H54 (cell line): ENCODE measurements at regions not wholly inside any gene's neighbourhood (a gene's known extent, or its start where the extent isn't known, plus 50 kb on each side); places are given as distances from the start of the nearest gene placed in this dataset.

Experiments
- DNase-seq: peaks from one replicate; pipeline ENCODE4 v3.0.0; 2011; ENCODE audit warnings: low spot score, mixed read lengths; ENCODE audit not compliant: insufficient read length
- FAIRE-seq: peaks from 3 replicates; lab custom pipeline; 2011; peaks lifted over from hg19 to GRCh38; lab: Jason Lieb, UNC
- POLR2A ChIP-seq: IDR thresholded peaks from 2 replicates; pipeline ENCODE4 v1.6.1; 2011; ENCODE audit warnings: low read depth, mild to moderate bottlenecking, low read length

- DNase-seq (peak; percentile 4), FAIRE-seq (no peak)
- TF ChIP-seq POLR2A = no peak
These were observed 927.0 kb upstream of the CRIM1 start for GRCh38 chr2:35428548-35428947.

GRCh38 chr2:35421485-35421884, 934.1 kb upstream of the CRIM1 start:
- TF ChIP-seq POLR2A = no peak
- FAIRE-seq (no peak), DNase-seq (no peak)

- TF ChIP-seq POLR2A = no peak
- FAIRE-seq (no peak), DNase-seq (no peak)
These were observed 938.3 kb upstream of the CRIM1 start for GRCh38 chr2:35417293-35417692.

DNA sequence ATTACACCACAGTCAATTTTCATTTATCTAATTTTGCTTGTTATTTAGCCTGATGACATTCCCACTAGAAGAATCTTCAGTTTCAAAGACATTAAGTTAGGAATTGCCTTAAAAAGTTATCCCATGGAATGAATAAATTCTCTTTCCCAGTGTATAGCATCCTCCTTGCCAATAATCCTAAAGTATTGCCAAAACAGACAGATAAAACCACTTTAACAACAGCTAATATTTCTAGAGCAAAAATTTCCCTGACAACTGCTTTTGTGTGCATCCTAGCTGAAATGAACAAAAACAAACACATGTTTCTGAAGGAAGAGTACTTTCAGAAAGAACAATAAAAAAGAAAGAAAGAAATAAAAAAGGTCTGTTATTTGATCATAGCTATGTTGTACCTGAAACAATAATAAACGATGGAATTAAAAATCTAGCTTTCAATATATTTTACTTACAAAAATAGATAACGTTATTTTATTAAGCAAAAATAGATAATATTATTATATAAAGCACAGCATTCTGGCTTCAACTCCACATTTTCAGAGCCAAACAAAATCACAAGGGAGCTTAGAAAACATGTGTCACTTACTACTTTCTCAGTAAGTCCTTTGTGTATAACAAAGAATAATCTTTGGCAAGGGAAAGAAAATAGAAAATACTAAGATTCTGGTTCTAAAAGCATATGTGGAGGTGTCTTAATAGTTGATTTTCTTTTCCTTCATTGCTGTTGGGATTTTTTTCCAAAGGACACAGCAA, 939.0 kb upstream of the CRIM1 start:
- no peak for TF ChIP-seq POLR2A
- FAIRE-seq = no peak
- no peak for DNase-seq

- no peak for TF ChIP-seq POLR2A
- FAIRE-seq = no peak
- no peak for DNase-seq
These were observed 939.6 kb upstream of the CRIM1 start for GRCh38 chr2:35415942-35416341.

DNA sequence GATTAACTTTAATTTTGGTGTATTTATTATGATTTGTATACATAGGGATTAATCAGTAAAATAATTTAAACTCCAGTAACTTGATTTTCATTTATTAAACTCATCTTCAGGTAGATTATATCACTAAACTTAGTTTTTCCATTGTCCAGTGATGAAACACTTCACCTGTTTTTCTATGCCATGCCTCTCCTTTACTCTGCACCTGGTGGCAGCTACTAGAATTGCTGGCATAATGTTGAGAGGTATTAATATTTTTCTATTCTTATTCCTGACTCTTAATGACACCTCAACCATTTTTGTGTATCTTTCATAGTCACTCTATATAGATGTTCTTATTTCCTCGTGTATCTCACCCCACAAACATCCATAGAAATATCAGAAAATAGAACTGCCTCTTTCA, 940.3 kb upstream of the CRIM1 start:
- no peak for DNase-seq
- TF ChIP-seq POLR2A = no peak

DNA sequence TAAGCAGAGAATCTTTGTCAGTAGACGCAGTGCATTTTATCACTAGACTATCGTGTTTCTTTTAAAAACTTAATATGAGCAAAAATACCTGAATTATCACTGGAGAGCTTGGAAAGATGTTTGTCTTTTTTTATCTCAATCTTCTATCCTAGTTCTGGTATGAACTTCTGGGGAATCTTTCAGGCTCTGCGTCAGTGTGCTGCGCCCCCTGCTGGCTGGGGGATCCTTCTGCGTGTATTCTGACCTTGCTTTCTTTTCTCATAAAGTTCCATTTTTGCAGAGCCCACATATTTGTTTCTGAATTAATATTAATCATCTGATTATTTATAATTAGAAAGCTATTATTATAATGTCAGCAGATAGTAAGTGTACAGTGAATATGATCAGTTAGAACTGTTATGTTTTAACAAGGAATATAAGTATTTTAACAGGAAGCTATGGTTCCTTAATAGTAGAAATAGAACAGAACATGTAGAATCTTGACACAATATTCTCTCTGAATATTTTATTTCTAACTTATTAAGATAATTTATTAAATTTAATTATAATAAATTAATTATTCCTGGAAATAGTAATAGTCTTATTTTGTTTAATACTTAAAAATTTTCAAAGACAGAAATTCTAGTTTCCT, 945.0 kb upstream of the CRIM1 start:
- no peak for TF ChIP-seq POLR2A
- DNase-seq = no peak
- no peak for FAIRE-seq

More for the DNA sequence above, 940.3 kb upstream of the CRIM1 start:
- FAIRE-seq = no peak

DNA sequence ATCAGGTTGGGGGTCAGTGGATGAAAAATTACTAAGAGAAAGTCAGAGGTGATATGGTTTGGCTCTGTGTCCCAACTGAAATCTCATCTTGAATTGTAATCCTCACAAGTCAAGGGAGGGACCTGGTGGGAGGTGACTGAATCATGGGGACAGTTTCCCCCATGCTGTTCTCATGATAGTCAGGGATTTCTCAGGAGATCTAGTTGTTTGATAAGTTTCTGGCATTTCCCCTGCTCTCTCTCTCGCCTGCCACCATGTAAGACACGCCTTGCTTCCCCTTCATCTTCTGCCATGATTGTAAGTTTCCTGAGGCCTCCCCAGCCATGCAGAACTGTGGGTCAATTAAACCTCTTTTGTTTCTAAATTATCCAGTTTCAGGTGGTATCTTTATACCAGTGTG, 945.8 kb upstream of the CRIM1 start:
- DNase-seq = no peak
- TF ChIP-seq POLR2A = no peak
- no peak for FAIRE-seq

DNA sequence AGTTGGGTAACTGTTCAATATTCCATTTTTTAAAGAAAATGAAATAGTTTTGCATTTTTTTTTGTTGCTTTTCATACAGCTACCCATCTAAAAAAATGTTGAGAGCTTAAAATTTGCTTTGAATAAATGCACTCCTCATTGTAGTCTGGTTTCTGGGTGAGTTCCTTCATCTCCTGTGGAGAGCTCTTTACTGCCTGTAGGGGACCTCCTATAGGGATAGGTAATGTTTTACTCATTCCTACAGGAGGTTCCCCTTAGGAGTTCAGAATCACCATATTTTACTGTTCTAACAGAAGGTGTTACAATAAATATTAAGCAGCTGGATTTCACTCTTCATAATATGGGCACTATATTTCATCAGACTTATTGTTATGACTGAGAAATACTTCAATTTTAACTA, 947.3 kb upstream of the CRIM1 start:
- no peak for TF ChIP-seq POLR2A
- DNase-seq (no peak), FAIRE-seq (no peak)

GRCh38 chr2:35391736-35392442, 963.7 kb upstream of the CRIM1 start:
- DNase-seq (no peak), FAIRE-seq (no peak)
- TF ChIP-seq POLR2A = no peak

DNA sequence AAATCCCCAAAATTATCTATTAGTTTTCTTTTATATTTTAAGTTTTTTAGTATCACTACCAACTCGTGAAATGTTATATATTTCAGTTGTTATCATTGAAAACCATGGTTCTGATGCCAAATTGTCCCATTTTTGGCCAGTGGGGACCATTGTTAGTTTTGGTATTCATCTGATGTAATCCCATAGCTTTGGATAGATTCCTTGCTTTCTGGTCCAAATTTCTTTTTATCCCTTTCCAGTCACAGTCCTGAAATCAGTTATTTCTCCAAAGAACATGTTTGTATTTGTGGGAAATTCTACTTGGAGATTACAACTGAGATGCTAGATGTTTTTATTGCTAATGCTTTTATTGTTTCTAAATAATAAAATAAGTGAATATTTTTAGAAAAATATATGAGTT, 976.8 kb upstream of the CRIM1 start:
- no peak for TF ChIP-seq POLR2A
- DNase-seq (no peak), FAIRE-seq (no peak)

DNA sequence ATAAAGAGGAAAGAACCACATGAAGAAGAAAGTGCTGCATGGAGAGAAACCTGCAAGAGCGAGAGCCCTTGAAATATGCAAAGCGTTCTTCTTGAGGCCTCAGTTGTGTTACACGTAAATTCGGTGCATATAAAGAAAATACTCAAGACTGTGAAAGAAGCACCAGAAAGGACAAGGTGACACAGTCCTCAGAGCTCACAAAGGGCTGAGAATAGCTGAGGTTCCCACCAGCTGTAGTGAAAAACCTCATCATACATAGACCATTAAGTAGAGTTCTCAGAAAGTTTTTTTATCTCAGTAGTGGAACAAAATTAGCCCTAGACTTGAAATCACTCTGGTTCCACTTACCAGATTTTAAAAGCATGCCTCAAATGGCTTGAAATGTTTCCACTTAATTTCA, 980.7 kb upstream of the CRIM1 start:
- FAIRE-seq = no peak
- TF ChIP-seq POLR2A = no peak
- no peak for DNase-seq

GRCh38 chr2:35365859-35366258, 989.7 kb upstream of the CRIM1 start:
- peak; percentile 6 for DNase-seq
- no peak for TF ChIP-seq POLR2A
- no peak for FAIRE-seq

GRCh38 chr2:35356332-35356731, 999.2 kb upstream of the CRIM1 start:
- DNase-seq = no peak
- no peak for FAIRE-seq
- no peak for TF ChIP-seq POLR2A

GRCh38 chr2:35355056-35355455, 1000.5 kb upstream of the CRIM1 start:
- FAIRE-seq = no peak
- no peak for DNase-seq
- TF ChIP-seq POLR2A = no peak
